HUES64 (cell line): ENCODE measurements at regions not wholly inside any gene's neighbourhood (a gene's known extent, or its start where the extent isn't known, plus 50 kb on each side); places are given as distances from the start of the nearest gene placed in this dataset.

Experiments
- H3K27ac ChIP-seq: 2 replicates; pipeline ENCODE4 v1.7.0; 2013; ENCODE audit warnings: low read depth, low read length, inconsistent platforms
- H3K27me3 ChIP-seq: 2 replicates; pipeline ENCODE4 v1.6.1; 2013; ENCODE audit warnings: mild to moderate bottlenecking, low read length; ENCODE audit not compliant: insufficient read depth
- H3K36me3 ChIP-seq: 2 replicates; pipeline ENCODE4 v1.6.1; 2013; ENCODE audit warnings: mild to moderate bottlenecking, low read length; ENCODE audit not compliant: insufficient read depth
- H3K4me1 ChIP-seq: 2 replicates; pipeline ENCODE4 v1.6.1; 2013; ENCODE audit warnings: mild to moderate bottlenecking, low read length, moderate library complexity; ENCODE audit not compliant: insufficient read depth
- H3K4me3 ChIP-seq: 2 replicates; pipeline ENCODE4 v1.5.1; 2013; ENCODE audit warnings: mild to moderate bottlenecking, low read length, moderate library complexity
- H3K9ac ChIP-seq: 2 replicates; pipeline ENCODE4 v1.6.1; 2013; ENCODE audit warnings: mild to moderate bottlenecking, low read depth, low read length
- H3K9me3 ChIP-seq: 2 replicates; pipeline ENCODE4 v1.6.1; 2013; ENCODE audit warnings: low read depth, low read length; ENCODE audit not compliant: insufficient read depth
- WGBS: fragments of 150-250, 120-280 bp; methylation state at CpG from one replicate; pipeline ENCODE4 v1.1.7; 2013; ENCODE audit warnings: missing lambda C conversion rate; 5-methylcytosine and 5-hydroxymethylcytosine counted together

- Histone ChIP-seq H3K9ac (no peak overlapping the region), H3K4me1 (no peaks in the 10 kb centered on the region), H3K4me3 (no peak overlapping the region), H3K27me3 (no peaks in the 10 kb centered on the region), H3K9me3 (no peaks in the 10 kb centered on the region; the same call in 1 of the 2 replicates), H3K27ac (no peak overlapping the region), H3K36me3 (no peaks in the 10 kb centered on the region)
- WGBS = 91% methylated on average over 6 of the region's 6 CpGs
Measured at GRCh38 chr3:65039754-65040210, 352.0 kb upstream of the ADAMTS9 start.

GRCh38 chr3:65037861-65038260 is 350.1 kb upstream of the ADAMTS9 start:
- no peak overlapping the region for H3K27ac ChIP-seq
- H3K9me3 ChIP-seq = no peaks in the 10 kb centered on the region
- H3K4me1 ChIP-seq = no peaks in the 10 kb centered on the region
- no peak overlapping the region for H3K4me3 ChIP-seq
- 100% methylated on average over 1 of the region's 2 CpGs for WGBS
- no peaks in the 10 kb centered on the region for H3K36me3 ChIP-seq
- no peak overlapping the region for H3K9ac ChIP-seq
- no peaks in the 10 kb centered on the region for H3K27me3 ChIP-seq

- no peak overlapping the region for H3K27ac ChIP-seq
- WGBS = 94% methylated on average over 2 of the region's 2 CpGs
- H3K27me3 ChIP-seq = no peaks in the 10 kb centered on the region
- no peaks in the 10 kb centered on the region for H3K9me3 ChIP-seq
- H3K9ac ChIP-seq = no peak overlapping the region
- H3K36me3 ChIP-seq = no peaks in the 10 kb centered on the region
- H3K4me3 ChIP-seq = no peak overlapping the region
- peaks cover 11% of the 10 kb centered on the region for H3K4me1 ChIP-seq
Measured at GRCh38 chr3:65035246-65035645, 347.4 kb upstream of the ADAMTS9 start.

- no peaks in the 10 kb centered on the region for H3K9me3 ChIP-seq
- peaks cover 11% of the 10 kb centered on the region for H3K4me1 ChIP-seq
- H3K27ac ChIP-seq = no peak overlapping the region
- no peaks in the 10 kb centered on the region for H3K36me3 ChIP-seq
- WGBS = 93% methylated on average over 2 of the region's 2 CpGs
- no peaks in the 10 kb centered on the region for H3K27me3 ChIP-seq
- no peak overlapping the region for H3K4me3 ChIP-seq
- no peak overlapping the region for H3K9ac ChIP-seq
Measured at GRCh38 chr3:65033576-65033975, 345.8 kb upstream of the ADAMTS9 start.

GRCh38 chr3:65030847-65031463 is 343.2 kb upstream of the ADAMTS9 start:
- Histone ChIP-seq H3K9me3 (no peaks in the 10 kb centered on the region), H3K9ac (no peak overlapping the region), H3K4me1 (peaks cover 21% of the 10 kb centered on the region), H3K27me3 (no peaks in the 10 kb centered on the region), H3K36me3 (no peaks in the 10 kb centered on the region), H3K4me3 (no peak overlapping the region), H3K27ac (no peak overlapping the region)
- 92% methylated on average over 3 of the region's 3 CpGs for WGBS

GRCh38 chr3:65030014-65030627 is 342.3 kb upstream of the ADAMTS9 start:
- no peak overlapping the region for H3K9ac ChIP-seq
- peaks cover 21% of the 10 kb centered on the region for H3K4me1 ChIP-seq
- H3K9me3 ChIP-seq = no peaks in the 10 kb centered on the region
- H3K4me3 ChIP-seq = no peak overlapping the region
- H3K36me3 ChIP-seq = no peaks in the 10 kb centered on the region
- no peaks in the 10 kb centered on the region for H3K27me3 ChIP-seq
- no peak overlapping the region for H3K27ac ChIP-seq
- WGBS = 95% methylated on average over 4 of the region's 4 CpGs

- Histone ChIP-seq H3K27me3 (no peaks in the 10 kb centered on the region), H3K4me1 (peaks cover 21% of the 10 kb centered on the region), H3K9me3 (no peaks in the 10 kb centered on the region), H3K27ac (no peak overlapping the region), H3K36me3 (no peaks in the 10 kb centered on the region), H3K9ac (no peak overlapping the region), H3K4me3 (no peak overlapping the region)
- 100% methylated on average over 1 of the region's 2 CpGs for WGBS
Measured at GRCh38 chr3:65029130-65029529, 341.3 kb upstream of the ADAMTS9 start.

- 80% methylated on average over 2 of the region's 2 CpGs for WGBS
- Histone ChIP-seq H3K27me3 (no peaks in the 10 kb centered on the region), H3K36me3 (no peaks in the 10 kb centered on the region), H3K9me3 (no peaks in the 10 kb centered on the region), H3K9ac (no peak overlapping the region), H3K4me1 (peaks cover 21% of the 10 kb centered on the region), H3K27ac (peak overlapping the region; percentile 81; the same call in 1 of the 2 replicates), H3K4me3 (no peak overlapping the region)
Measured at GRCh38 chr3:65028024-65028423, 340.2 kb upstream of the ADAMTS9 start.

- 79% methylated on average over 8 of the region's 8 CpGs for WGBS
- H3K9ac ChIP-seq = 0 out of 2 replicates have a peak overlapping the region, but pooled peaks have one; percentile 35
Measured at GRCh38 chr3:65027335-65027734, 339.5 kb upstream of the ADAMTS9 start.

GRCh38 chr3:65026151-65026550 is 338.4 kb upstream of the ADAMTS9 start:
- H3K4me1 ChIP-seq = peaks cover 12% of the 10 kb centered on the region
- H3K27me3 ChIP-seq = no peaks in the 10 kb centered on the region
- H3K9ac ChIP-seq = no peak overlapping the region
- 86% methylated on average over 8 of the region's 9 CpGs for WGBS
- H3K27ac ChIP-seq = no peak overlapping the region
- H3K36me3 ChIP-seq = no peaks in the 10 kb centered on the region
- H3K4me3 ChIP-seq = no peak overlapping the region
- no peaks in the 10 kb centered on the region for H3K9me3 ChIP-seq

More at GRCh38 chr3:65027335-65027734, 339.5 kb upstream of the ADAMTS9 start:
- Histone ChIP-seq H3K27me3 (no peaks in the 10 kb centered on the region), H3K27ac (peak overlapping the region; percentile 81; the same call in 1 of the 2 replicates), H3K36me3 (no peaks in the 10 kb centered on the region), H3K9me3 (no peaks in the 10 kb centered on the region), H3K4me1 (peaks cover 21% of the 10 kb centered on the region), H3K4me3 (no peak overlapping the region)

- Histone ChIP-seq H3K36me3 (no peaks in the 10 kb centered on the region), H3K9me3 (no peaks in the 10 kb centered on the region), H3K4me1 (peaks cover 21% of the 10 kb centered on the region), H3K4me3 (no peak overlapping the region), H3K9ac (no peak overlapping the region), H3K27ac (no peak overlapping the region), H3K27me3 (no peaks in the 10 kb centered on the region)
- 91% methylated on average over 6 of the region's 7 CpGs for WGBS
Measured at GRCh38 chr3:65024148-65024547, 336.3 kb upstream of the ADAMTS9 start.
